ENCODE measurements at regions not wholly inside any gene's neighbourhood (a gene's known extent, or its start where the extent isn't known, plus 50 kb on each side); places are given as distances from the start of the nearest gene placed in this dataset.

DNA sequence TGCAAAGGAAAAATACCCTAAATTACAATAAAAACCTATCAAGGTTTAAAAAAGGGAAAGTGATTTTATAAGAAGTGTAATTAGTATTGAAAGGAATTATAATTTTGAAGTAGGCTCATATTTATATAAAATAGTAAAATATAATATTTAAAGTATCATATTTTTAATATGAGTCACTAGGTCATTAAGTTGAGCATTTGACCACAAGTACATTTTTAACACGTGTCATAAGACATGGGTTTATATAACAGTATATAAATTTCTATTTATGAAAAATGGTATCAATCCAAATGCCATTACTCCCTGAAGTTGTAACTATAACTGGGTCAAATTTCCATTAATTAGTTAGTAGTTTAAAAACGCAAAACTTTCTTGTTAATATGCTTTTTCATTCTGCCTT lies 365.9 kb downstream of the COL11A1 start:
- TF ChIP-seq LEF1 (IDR thresholded peaks at IDR 0.05; ENCODE audit: borderline replicate concordance) (no peak), HDGF (IDR thresholded peaks at IDR 0.05; ENCODE audit: borderline replicate concordance) (no peak), FOXA1 (IDR thresholded peaks at IDR 0.05) (no peak), BHLHE40 (IDR thresholded peaks at IDR 0.05; ENCODE audit: borderline replicate concordance) (no peak), FOXM1 (IDR thresholded peaks at IDR 0.05; ENCODE audit: borderline replicate concordance) (no peak), SUZ12 (IDR thresholded peaks at IDR 0.05) (no peak)
- TF ChIP-seq, protein P1, sequence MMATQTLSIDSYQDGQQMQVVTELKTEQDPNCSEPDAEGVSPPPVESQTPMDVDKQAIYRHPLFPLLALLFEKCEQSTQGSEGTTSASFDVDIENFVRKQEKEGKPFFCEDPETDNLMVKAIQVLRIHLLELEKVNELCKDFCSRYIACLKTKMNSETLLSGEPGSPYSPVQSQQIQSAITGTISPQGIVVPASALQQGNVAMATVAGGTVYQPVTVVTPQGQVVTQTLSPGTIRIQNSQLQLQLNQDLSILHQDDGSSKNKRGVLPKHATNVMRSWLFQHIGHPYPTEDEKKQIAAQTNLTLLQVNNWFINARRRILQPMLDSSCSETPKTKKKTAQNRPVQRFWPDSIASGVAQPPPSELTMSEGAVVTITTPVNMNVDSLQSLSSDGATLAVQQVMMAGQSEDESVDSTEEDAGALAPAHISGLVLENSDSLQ (IDR thresholded peaks at IDR 0.05) = no peak

All from HEK293T (cell line).